ENCODE measurements at regions not wholly inside any gene's neighbourhood (a gene's known extent, or its start where the extent isn't known, plus 50 kb on each side); places are given as distances from the start of the nearest gene placed in this dataset.

DNA sequence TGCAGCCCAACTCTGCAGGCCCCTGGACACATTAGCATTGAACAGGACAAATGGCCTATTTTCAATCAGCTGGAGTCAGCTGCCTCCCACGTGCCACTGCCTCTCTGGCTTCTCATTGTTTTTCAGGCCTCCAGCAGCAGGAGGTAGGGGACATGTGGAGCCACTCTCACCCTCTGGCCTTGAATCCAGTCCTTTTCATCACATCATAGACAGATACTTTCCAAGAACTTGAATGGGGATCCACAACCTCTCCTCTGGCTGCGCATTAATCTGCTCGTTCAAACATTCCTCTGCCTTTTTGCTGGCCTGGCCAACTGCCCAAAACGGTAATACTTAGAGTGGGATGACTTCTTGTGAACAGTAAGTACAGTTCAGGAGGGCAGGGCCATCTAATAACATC is 592.3 kb downstream of the PKHD1 start:
- H2AFZ ChIP-seq, result no peak overlapping the region
- intact Hi-C loops (cut with micrococcal nuclease; ENCODE audit: unreplicated experiment), result no loop called here
- CTCF ChIA-PET, result no interaction called here

DNA sequence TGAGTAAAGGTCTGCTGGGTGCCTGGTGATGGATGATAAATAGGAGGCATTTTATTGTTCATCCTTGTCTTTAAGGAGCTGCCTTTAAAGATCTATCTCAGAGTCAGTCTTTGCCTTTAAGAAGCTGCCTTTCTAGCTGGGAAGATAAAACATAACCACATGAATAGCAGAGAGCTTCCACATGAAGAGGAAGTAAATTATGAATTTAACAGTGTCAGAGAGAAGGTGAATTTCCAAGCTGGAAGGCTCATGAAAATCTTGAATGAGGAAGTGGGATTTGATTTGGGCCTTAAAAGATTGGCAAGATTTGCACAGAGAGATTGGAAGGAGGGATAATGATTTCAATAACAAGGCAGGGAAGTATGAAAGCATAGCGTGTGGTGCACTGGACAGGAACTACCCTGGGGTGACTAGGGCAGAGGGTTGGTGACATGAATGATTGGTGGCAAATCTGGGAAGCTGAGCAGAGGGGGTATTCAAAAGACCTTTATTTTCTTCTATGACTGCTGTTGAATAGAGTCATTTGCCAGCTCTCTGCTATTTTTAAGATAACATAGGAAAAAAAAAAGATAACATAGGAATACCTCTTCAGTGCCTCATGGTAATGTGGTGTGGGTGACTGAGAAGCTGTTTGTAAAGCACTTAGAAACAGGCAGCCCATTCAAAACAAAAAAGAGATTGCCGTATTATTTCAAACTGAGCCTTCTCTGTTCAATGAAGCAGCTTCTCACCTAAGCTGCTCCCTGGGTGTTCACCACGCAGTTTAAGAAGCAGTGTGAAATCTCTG is 591.6 kb downstream of the PKHD1 start:
- Histone ChIP-seq H3K36me3 (ENCODE audit: low read depth) (no peaks in the 10 kb centered on the region), H4K20me1 (ENCODE audit: insufficient read depth) (no peaks in the 10 kb centered on the region), H3K9me2 (ENCODE audit: insufficient read depth) (no peaks in the 10 kb centered on the region), H3F3A (ENCODE audit: insufficient read depth, low read depth) (no peaks in the 10 kb centered on the region), H3K4me1 (replicated peaks; ENCODE audit: insufficient read depth) (no peaks in the 10 kb centered on the region), H3K4me3 (no peak overlapping the region), H3K4me2 (no peak overlapping the region), H3K27ac (no peak overlapping the region), H3K27me3 (ENCODE audit: insufficient read depth, low read depth) (no peaks in the 10 kb centered on the region), H2AFZ (no peak overlapping the region), H3K79me2 (ENCODE audit: low read depth) (no peaks in the 10 kb centered on the region), H3K9me3 (ENCODE audit: insufficient read depth, low read depth) (no peaks in the 10 kb centered on the region)
- intact Hi-C loops (cut with micrococcal nuclease; ENCODE audit: unreplicated experiment), result no loop called here
- ChIA-PET POLR2A (ENCODE audit: unreplicated experiment) (no interaction called here), CTCF (no interaction called here)
- DNase-seq, result no peak
- no TSS peak for BruUV-seq (replicated peaks)
- no peak for TF ChIP-seq EZH2 (IDR thresholded peaks at IDR 0.05; ENCODE audit: low read depth)
- TF ChIP-seq, protein P1, sequence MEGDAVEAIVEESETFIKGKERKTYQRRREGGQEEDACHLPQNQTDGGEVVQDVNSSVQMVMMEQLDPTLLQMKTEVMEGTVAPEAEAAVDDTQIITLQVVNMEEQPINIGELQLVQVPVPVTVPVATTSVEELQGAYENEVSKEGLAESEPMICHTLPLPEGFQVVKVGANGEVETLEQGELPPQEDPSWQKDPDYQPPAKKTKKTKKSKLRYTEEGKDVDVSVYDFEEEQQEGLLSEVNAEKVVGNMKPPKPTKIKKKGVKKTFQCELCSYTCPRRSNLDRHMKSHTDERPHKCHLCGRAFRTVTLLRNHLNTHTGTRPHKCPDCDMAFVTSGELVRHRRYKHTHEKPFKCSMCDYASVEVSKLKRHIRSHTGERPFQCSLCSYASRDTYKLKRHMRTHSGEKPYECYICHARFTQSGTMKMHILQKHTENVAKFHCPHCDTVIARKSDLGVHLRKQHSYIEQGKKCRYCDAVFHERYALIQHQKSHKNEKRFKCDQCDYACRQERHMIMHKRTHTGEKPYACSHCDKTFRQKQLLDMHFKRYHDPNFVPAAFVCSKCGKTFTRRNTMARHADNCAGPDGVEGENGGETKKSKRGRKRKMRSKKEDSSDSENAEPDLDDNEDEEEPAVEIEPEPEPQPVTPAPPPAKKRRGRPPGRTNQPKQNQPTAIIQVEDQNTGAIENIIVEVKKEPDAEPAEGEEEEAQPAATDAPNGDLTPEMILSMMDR (conservative IDR thresholded peaks at IDR 0.05), result no peak

More for the DNA sequence above, 592.3 kb downstream of the PKHD1 start:
- H3K9me3 ChIP-seq (ENCODE audit: insufficient read depth, low read depth), result no peaks in the 10 kb centered on the region
- no peaks in the 10 kb centered on the region for H3K4me1 ChIP-seq (replicated peaks; ENCODE audit: insufficient read depth)
- H3K36me3 ChIP-seq (ENCODE audit: low read depth), result no peaks in the 10 kb centered on the region
- no peaks in the 10 kb centered on the region for H3F3A ChIP-seq (ENCODE audit: insufficient read depth, low read depth)
- H3K79me2 ChIP-seq (ENCODE audit: low read depth), result no peaks in the 10 kb centered on the region
- no peaks in the 10 kb centered on the region for H4K20me1 ChIP-seq (ENCODE audit: insufficient read depth)
- H3K9me2 ChIP-seq (ENCODE audit: insufficient read depth), result no peaks in the 10 kb centered on the region
- POLR2A ChIA-PET (ENCODE audit: unreplicated experiment), result no interaction called here
- H3K4me3 ChIP-seq, result no peak overlapping the region
- no peak for TF ChIP-seq EZH2 (IDR thresholded peaks at IDR 0.05; ENCODE audit: low read depth)
- TF ChIP-seq, protein P1 (conservative IDR thresholded peaks at IDR 0.05), result no peak
- H3K27ac ChIP-seq, result no peak overlapping the region
- no peaks in the 10 kb centered on the region for H3K27me3 ChIP-seq (ENCODE audit: insufficient read depth, low read depth)
- no peak for DNase-seq
- H3K4me2 ChIP-seq, result no peak overlapping the region
- BruUV-seq (replicated peaks), result no TSS peak

DNA sequence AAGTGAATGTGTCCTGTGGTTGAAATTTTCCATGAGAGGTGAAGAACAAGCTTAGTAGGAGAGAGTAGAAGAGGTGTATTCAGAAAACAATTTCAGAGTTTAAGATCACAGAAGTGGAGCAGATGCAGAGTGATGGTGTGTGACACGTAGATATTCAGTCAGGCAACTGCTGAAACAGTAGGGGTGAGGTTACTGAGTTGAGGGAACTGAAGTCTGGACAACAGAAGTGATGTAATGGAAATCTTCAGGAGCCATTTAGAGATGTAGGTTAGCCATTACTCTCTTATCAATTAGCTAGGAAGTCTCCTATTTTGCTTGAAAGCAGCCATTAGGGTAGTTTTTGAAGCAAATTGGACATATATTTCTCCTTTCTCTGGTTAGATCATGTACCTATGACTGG is 584.4 kb downstream of the PKHD1 start:
- CTCF ChIA-PET, result no interaction called here
- Histone ChIP-seq H3K27ac (no peak overlapping the region), H3K4me2 (no peak overlapping the region), H2AFZ (no peak overlapping the region), H3F3A (ENCODE audit: insufficient read depth, low read depth) (no peaks in the 10 kb centered on the region), H3K4me1 (replicated peaks; ENCODE audit: insufficient read depth) (no peaks in the 10 kb centered on the region), H3K9me2 (ENCODE audit: insufficient read depth) (no peaks in the 10 kb centered on the region), H3K36me3 (ENCODE audit: low read depth) (no peaks in the 10 kb centered on the region), H3K27me3 (ENCODE audit: insufficient read depth, low read depth) (no peaks in the 10 kb centered on the region), H3K79me2 (ENCODE audit: low read depth) (no peaks in the 10 kb centered on the region), H3K4me3 (no peak overlapping the region), H4K20me1 (ENCODE audit: insufficient read depth) (no peaks in the 10 kb centered on the region), H3K9me3 (ENCODE audit: insufficient read depth, low read depth) (no peaks in the 10 kb centered on the region)
- POLR2A ChIA-PET (ENCODE audit: unreplicated experiment), result no interaction called here
- no peak for DNase-seq
- intact Hi-C loops (cut with micrococcal nuclease; ENCODE audit: unreplicated experiment), result no loop called here
- no TSS peak for BruUV-seq (replicated peaks)
- TF ChIP-seq, protein P1 (conservative IDR thresholded peaks at IDR 0.05), result no peak
- no peak for TF ChIP-seq EZH2 (IDR thresholded peaks at IDR 0.05; ENCODE audit: low read depth)
